ENCODE measurements at regions not wholly inside any gene's neighbourhood (a gene's known extent, or its start where the extent isn't known, plus 50 kb on each side); places are given as distances from the start of the nearest gene placed in this dataset.

- Histone ChIP-seq H3K27me3 (no peaks in the 10 kb centered on the region), H3K9me3 (no peaks in the 10 kb centered on the region), H3K36me3 (no peaks in the 10 kb centered on the region), H3K27ac (no peak overlapping the region), H3K4me1 (no peaks in the 10 kb centered on the region), H3K4me3 (no peak overlapping the region)
- TF ChIP-seq CTCF (IDR thresholded peaks at IDR 0.05) (no peak), POLR2A (IDR thresholded peaks at IDR 0.05) (no peak)
- intact Hi-C loops (cut with DNase I; ENCODE audit: low total_unique reads) = no loop called here
- no peak for DNase-seq
These were observed 826.4 kb downstream of the SOCS6 start for GRCh38 chr18:71115261-71115660.

- intact Hi-C loops (cut with DNase I; ENCODE audit: low total_unique reads) = no loop called here
- no peak overlapping the region for H3K27ac ChIP-seq
- H3K27me3 ChIP-seq = no peaks in the 10 kb centered on the region
- no peak for TF ChIP-seq CTCF (IDR thresholded peaks at IDR 0.05)
- TF ChIP-seq POLR2A (IDR thresholded peaks at IDR 0.05) = no peak
- H3K4me1 ChIP-seq = no peaks in the 10 kb centered on the region
- no peaks in the 10 kb centered on the region for H3K36me3 ChIP-seq
- H3K4me3 ChIP-seq = no peak overlapping the region
- no peak for DNase-seq
- H3K9me3 ChIP-seq = no peaks in the 10 kb centered on the region
These were observed 825.8 kb downstream of the SOCS6 start for GRCh38 chr18:71114550-71115210.

- no peak for DNase-seq
- no peaks in the 10 kb centered on the region for H3K9me3 ChIP-seq
- no peak overlapping the region for H3K4me3 ChIP-seq
- no peak for TF ChIP-seq POLR2A (IDR thresholded peaks at IDR 0.05)
- TF ChIP-seq CTCF (IDR thresholded peaks at IDR 0.05) = no peak
- no peaks in the 10 kb centered on the region for H3K27me3 ChIP-seq
- intact Hi-C loops (cut with DNase I; ENCODE audit: low total_unique reads) = no loop called here
- no peak overlapping the region for H3K27ac ChIP-seq
- no peaks in the 10 kb centered on the region for H3K36me3 ChIP-seq
- no peaks in the 10 kb centered on the region for H3K4me1 ChIP-seq
These were observed 818.4 kb downstream of the SOCS6 start for GRCh38 chr18:71107244-71107643.

- TF ChIP-seq POLR2A (IDR thresholded peaks at IDR 0.05) (no peak), CTCF (IDR thresholded peaks at IDR 0.05) (no peak)
- no peak overlapping the region for H3K27ac ChIP-seq
- intact Hi-C loops (cut with DNase I; ENCODE audit: low total_unique reads) = no loop called here
- no peaks in the 10 kb centered on the region for H3K36me3 ChIP-seq
- DNase-seq = no peak
- H3K4me3 ChIP-seq = no peak overlapping the region
- H3K9me3 ChIP-seq = no peaks in the 10 kb centered on the region
- no peaks in the 10 kb centered on the region for H3K27me3 ChIP-seq
- no peaks in the 10 kb centered on the region for H3K4me1 ChIP-seq
These were observed 817.9 kb downstream of the SOCS6 start for GRCh38 chr18:71106701-71107100.

- intact Hi-C loops (cut with DNase I; ENCODE audit: low total_unique reads) = no loop called here
- Histone ChIP-seq H3K9me3 (no peaks in the 10 kb centered on the region), H3K27me3 (no peaks in the 10 kb centered on the region), H3K27ac (no peak overlapping the region), H3K4me1 (no peaks in the 10 kb centered on the region), H3K4me3 (no peak overlapping the region), H3K36me3 (no peaks in the 10 kb centered on the region)
- TF ChIP-seq POLR2A (IDR thresholded peaks at IDR 0.05) (no peak), CTCF (IDR thresholded peaks at IDR 0.05) (no peak)
- DNase-seq = no peak
These were observed 817.2 kb downstream of the SOCS6 start for GRCh38 chr18:71105994-71106546.

All from uterus (tissue), 3 donors.